GM13977 (cell line): ENCODE measurements at regions not wholly inside any gene's neighbourhood (a gene's known extent, or its start where the extent isn't known, plus 50 kb on each side); places are given as distances from the start of the nearest gene placed in this dataset.

Experiments
- DNase-seq: peaks from one replicate; pipeline ENCODE4 v3.0.0; 2012; ENCODE audit warnings: low spot score
- in situ Hi-C: fragments of 300-500 bp; cut with MboI; formaldehyde crosslinking; loops from one replicate; pipeline ENCODE4 v1.12.0; 2022; ENCODE audit warnings: low sequenced_read_pairs, low pct_unique_long_range_greater_than_20kb, mixed read lengths, inconsistent platforms; ENCODE audit not compliant: unreplicated experiment
- TF ChIP-seq, protein P1 (sequence below): IDR thresholded peaks from 2 replicates; pipeline ENCODE4 v1.5.1; 2012; ENCODE audit warnings: mild to moderate bottlenecking, control low read depth; ENCODE audit not compliant: insufficient read depth; ENCODE audit errors: extremely low read depth, missing control alignments

DNA sequence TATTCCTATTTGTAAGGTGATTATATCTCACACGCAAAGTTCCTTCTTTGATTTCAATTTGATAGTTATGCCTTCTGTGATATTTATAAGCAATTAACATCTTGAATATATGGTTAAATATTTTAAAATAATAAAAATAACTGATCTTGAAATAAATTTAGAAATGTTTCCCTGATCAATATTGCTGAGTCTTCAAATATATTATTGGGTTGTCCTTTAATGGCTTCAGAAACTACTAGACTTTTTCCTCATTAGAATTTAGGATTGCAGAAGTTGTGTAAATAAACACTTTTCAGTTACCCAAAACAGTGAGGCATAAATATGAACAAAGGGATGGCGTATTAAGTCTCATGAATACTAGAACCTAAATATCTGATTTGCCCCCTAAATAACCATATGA, 252.3 kb upstream of the PRR20A start:
- in situ Hi-C loops = no loop called here
- TF ChIP-seq, protein P1, sequence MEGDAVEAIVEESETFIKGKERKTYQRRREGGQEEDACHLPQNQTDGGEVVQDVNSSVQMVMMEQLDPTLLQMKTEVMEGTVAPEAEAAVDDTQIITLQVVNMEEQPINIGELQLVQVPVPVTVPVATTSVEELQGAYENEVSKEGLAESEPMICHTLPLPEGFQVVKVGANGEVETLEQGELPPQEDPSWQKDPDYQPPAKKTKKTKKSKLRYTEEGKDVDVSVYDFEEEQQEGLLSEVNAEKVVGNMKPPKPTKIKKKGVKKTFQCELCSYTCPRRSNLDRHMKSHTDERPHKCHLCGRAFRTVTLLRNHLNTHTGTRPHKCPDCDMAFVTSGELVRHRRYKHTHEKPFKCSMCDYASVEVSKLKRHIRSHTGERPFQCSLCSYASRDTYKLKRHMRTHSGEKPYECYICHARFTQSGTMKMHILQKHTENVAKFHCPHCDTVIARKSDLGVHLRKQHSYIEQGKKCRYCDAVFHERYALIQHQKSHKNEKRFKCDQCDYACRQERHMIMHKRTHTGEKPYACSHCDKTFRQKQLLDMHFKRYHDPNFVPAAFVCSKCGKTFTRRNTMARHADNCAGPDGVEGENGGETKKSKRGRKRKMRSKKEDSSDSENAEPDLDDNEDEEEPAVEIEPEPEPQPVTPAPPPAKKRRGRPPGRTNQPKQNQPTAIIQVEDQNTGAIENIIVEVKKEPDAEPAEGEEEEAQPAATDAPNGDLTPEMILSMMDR = no peak
- no peak for DNase-seq

DNA sequence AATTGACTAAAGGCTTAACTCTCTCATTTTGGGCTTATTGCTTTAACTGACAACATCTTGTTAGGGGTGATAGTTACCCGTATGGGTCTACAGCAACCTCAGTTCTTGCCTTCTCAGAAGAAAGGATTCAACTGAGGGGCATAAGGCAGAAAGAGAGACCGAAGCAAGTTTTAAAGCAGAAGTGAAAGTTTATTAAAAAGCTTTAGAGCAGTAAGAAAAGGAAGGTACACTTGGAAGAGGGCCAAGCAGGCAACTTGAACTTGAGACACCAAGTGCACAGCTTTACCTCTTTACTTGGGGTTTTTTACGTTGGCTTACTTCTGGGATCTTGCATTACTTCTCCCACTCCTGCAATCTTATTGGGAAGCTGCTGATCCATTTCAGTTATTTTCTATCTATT, 246.9 kb upstream of the PRR20A start:
- TF ChIP-seq, protein P1 = no peak
- no peak for DNase-seq
- in situ Hi-C loops = no loop called here

GRCh38 chr13:56900549-56901279, 240.0 kb upstream of the PRR20A start:
- in situ Hi-C loops = no loop called here
- DNase-seq = no peak
- TF ChIP-seq, protein P1 = no peak

DNA sequence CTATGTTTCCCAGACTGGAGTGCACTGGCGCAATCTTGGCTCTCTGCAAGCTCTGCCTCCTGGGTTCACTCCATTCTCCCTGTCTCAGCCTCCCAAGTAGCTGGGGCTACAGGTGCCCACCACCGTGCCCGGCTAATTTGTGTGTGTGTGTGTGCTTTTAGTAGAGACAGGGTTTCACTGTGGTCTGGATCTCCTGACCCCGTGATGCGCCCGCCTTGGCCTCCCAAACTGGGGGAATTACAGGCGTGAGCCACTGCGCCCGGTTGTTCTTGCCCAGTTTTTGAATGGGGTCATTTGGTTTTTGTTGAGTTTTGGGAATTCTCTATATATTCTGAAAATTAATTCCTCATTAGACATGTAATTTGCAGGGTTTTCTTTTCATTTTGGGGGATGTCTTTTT, 238.4 kb upstream of the PRR20A start:
- in situ Hi-C loops = no loop called here
- DNase-seq = no peak
- TF ChIP-seq, protein P1 = no peak

DNA sequence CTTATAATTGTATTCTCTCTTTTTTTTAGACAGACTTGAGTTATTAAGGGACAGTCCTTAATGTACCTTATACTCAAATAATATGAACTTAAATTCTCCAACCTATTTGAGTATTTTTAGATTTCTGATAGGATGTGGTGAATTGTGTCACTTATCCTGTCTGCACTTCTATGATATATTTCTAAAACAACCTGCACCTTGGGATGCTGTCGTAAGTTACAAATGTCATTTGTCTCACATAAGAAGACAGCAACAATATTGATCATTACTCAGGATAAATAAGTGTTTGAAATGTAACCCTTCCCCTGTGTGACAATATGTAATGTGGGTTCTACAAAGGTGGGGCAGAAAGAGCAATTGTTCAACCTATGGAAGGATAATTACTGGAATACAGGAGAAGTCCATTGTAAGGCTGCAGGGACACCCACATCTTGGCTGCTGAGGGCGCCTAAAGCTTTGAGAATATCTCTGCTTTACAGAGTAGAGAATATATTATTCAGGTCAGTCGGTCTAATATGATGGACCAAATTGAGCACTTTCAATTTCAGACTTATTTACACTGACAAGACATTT, 236.9 kb upstream of the PRR20A start:
- no peak for DNase-seq
- TF ChIP-seq, protein P1 = no peak

GRCh38 chr13:56906909-56907308, 233.8 kb upstream of the PRR20A start:
- in situ Hi-C loops = no loop called here
- TF ChIP-seq, protein P1 = no peak
- no peak for DNase-seq

More for the DNA sequence above, 236.9 kb upstream of the PRR20A start:
- in situ Hi-C loops = no loop called here
